ENCODE measurements at regions not wholly inside any gene's neighbourhood (a gene's known extent, or its start where the extent isn't known, plus 50 kb on each side); places are given as distances from the start of the nearest gene placed in this dataset.
"Not testable (repeated sequence)": the region's sequence is repeated elsewhere in the genome, so short reads cannot be mapped to it uniquely, and the experiment has no call there.

- DNase-seq (ENCODE audit: low read depth): no peak
- no peak overlapping the region for H3K4me3 ChIP-seq (ENCODE audit: control insufficient read depth, low read depth, low read length)
- TF ChIP-seq CTCF (conservative IDR thresholded peaks at IDR 0.05; ENCODE audit: control insufficient read depth, insufficient read depth, low read depth, low read length): no peak
These were observed 361.6 kb upstream of the PLD5 start for GRCh38 chr1:242886137-242886536.

GRCh38 chr1:242880022-242880421 is 355.5 kb upstream of the PLD5 start:
- H3K4me3 ChIP-seq (ENCODE audit: control insufficient read depth, low read depth, low read length); DNase-seq (ENCODE audit: low read depth): not testable (repeated sequence)

- no peak for TF ChIP-seq CTCF (conservative IDR thresholded peaks at IDR 0.05; ENCODE audit: control insufficient read depth, insufficient read depth, low read depth, low read length)
- no peak overlapping the region for H3K4me3 ChIP-seq (ENCODE audit: control insufficient read depth, low read depth, low read length)
- DNase-seq (ENCODE audit: low read depth): no peak
These were observed 353.2 kb upstream of the PLD5 start for GRCh38 chr1:242877743-242878142.

GRCh38 chr1:242877229-242877628 is 352.7 kb upstream of the PLD5 start:
- no peak for DNase-seq (ENCODE audit: low read depth)
- no peak overlapping the region for H3K4me3 ChIP-seq (ENCODE audit: control insufficient read depth, low read depth, low read length)
- no peak for TF ChIP-seq CTCF (conservative IDR thresholded peaks at IDR 0.05; ENCODE audit: control insufficient read depth, insufficient read depth, low read depth, low read length)

- DNase-seq (ENCODE audit: low read depth): no peak
- no peak for TF ChIP-seq CTCF (conservative IDR thresholded peaks at IDR 0.05; ENCODE audit: control insufficient read depth, insufficient read depth, low read depth, low read length)
- H3K4me3 ChIP-seq (ENCODE audit: control insufficient read depth, low read depth, low read length): no peak overlapping the region
These were observed 351.5 kb upstream of the PLD5 start for GRCh38 chr1:242876030-242876429.

- no peak overlapping the region for H3K4me3 ChIP-seq (ENCODE audit: control insufficient read depth, low read depth, low read length)
- no peak for DNase-seq (ENCODE audit: low read depth)
- TF ChIP-seq CTCF (conservative IDR thresholded peaks at IDR 0.05; ENCODE audit: control insufficient read depth, insufficient read depth, low read depth, low read length): no peak
These were observed 349.2 kb upstream of the PLD5 start for GRCh38 chr1:242873661-242874060.

- DNase-seq (ENCODE audit: low read depth): no peak
- no peak overlapping the region for H3K4me3 ChIP-seq (ENCODE audit: control insufficient read depth, low read depth, low read length)
- no peak for TF ChIP-seq CTCF (conservative IDR thresholded peaks at IDR 0.05; ENCODE audit: control insufficient read depth, insufficient read depth, low read depth, low read length)
These were observed 348.0 kb upstream of the PLD5 start for GRCh38 chr1:242872521-242872920.

Measured in fibroblast of mammary gland (primary cell).